Fibroblast of skin of scalp (primary cell): ENCODE measurements at regions not wholly inside any gene's neighbourhood (a gene's known extent, or its start where the extent isn't known, plus 50 kb on each side); places are given as distances from the start of the nearest gene placed in this dataset.
"Not testable (repeated sequence)": the region's sequence is repeated elsewhere in the genome, so short reads cannot be mapped to it uniquely, and the experiment has no call there.

Experiments used
- DNase-seq: peaks from one replicate; pipeline ENCODE4 v3.0.0-alpha.2; 2013

DNA sequence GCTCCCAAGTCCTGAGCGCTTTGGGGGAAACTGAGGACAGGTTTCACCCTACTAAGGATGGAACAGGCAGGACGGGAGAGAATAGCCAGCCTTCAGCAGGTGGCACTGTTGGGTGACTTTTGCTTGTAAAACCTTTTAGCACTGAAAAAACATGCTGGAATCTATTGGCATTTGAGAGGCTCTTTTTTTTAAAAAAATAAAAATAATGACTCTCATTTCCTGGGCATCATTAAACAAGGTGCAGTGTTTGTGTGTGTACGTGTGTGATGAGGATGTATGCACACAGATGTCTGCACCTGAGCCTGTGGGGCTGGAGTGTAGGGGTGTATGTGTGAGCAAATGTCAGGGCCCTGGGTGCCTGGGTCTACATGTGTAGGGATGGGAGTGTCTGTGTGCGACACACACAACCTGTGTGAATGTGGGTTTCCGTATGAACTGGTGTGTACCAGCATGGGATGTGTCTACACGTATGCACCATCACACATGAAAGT is 177.9 kb downstream of the RPS24 start:
- peak; percentile 66 for DNase-seq

DNA sequence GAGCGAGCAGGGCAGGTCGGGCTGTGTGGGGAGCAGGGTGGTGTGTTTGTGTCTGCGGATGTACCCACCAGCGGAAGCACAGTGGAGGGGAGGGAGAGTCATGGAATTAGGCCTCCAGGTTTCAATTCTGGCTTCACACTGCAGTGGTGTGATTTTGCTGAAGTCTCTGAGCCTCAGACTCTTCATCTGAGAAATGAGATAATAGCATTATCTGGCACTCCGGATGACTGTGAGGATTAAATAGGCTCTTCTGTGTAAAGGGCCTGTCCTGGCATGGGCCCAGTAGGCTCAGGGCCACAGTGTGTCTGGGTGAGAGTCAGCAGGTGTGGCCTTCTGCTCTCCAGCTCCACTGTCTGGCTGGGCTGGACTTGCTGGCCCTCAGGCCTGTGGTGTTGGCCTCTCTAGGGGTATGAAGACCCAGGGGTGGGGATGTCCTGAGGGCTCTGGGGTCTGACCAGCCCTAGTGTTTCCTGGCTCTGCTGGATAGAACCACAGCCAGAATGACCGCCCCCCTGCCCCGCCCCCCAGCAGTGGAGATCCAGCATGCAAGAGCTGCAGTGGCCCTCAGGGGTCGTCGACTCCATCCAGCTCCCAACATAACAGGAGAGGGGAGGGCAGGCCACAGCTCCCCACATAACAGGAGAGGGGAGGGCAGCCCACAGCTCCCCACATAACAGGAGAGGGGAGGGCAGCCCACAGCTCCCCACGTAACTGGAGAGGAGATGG is 178.6 kb downstream of the RPS24 start:
- no peak for DNase-seq

DNA sequence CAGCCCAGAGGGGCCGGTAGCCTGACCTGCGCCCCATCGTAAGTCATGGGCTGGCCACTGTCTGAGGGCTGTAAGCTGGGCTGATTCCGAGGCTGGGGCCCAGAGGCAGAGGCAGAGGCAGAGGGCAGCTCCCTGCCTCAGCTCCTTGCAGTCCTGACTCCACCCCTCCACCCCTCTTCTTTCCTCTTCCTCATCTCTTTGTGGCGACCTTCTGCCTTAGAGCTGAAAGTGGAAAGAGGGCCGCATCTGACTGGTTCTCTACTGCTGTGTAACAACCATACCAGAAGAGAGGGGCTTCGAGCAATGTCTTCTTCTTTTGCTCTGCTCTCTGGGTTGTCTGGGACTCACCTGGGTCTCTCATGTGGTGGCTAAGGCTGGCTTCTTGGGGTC is 179.1 kb downstream of the RPS24 start:
- DNase-seq, result no peak

DNA sequence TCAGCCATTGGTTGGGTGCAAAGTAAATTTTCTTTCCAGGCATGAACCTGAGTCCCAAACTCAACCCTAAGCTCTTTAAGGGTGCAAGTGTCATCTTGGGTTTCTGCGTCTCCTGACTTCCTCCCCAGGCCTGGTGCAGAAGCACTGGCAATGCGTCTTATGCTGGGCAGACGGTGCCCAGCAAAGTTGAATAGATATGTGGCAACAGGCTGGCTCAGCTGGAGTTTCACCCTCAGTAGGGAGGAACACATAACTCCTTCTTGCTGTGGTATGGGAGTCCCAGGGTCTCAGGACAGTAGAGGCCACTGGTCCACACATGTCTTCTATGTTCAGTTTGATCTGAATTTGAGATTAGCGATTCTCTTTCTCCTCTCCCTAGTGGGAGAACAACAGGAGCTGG is 181.3 kb downstream of the RPS24 start:
- no peak for DNase-seq

DNA sequence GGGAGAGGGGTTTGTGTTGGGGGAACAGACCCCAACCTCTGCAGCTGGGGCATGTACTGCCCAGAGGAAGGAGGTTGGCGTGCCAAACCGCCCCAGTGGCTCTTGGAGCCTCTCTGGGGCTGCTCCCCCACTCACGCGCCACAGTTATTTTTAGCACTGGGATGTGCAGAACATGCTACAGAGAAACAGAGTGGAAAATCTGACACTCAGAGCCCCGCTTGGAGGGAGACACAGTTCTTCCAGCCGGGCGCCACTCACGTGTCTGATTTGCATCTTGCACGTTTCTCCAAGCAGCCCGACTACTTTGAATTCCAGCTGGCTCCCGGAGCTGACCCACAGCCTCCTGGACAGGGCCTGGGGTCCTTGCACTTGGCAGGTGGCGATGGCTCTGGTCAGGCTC is 182.0 kb downstream of the RPS24 start:
- DNase-seq, result peak; percentile 92

DNA sequence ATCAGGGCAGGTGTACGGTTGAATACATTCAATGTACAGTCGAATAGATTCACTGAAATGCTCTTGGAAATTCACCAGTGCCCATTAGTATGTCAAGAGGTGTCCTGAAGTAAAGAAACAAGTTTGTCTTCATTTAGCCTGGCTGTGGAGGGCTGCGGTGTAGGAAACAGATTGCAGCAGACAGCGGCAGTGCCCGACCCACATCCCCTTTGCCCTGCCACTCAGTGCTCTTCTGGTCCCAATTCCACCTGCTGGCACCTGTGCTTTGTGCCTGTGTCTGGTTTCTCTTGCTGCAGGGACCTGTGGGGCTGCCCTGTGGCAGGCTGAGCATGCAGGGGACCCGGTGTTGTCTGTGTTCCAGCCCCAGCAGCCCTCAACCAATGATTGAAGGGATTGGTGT is 183.7 kb downstream of the RPS24 start:
- DNase-seq, result no peak

DNA sequence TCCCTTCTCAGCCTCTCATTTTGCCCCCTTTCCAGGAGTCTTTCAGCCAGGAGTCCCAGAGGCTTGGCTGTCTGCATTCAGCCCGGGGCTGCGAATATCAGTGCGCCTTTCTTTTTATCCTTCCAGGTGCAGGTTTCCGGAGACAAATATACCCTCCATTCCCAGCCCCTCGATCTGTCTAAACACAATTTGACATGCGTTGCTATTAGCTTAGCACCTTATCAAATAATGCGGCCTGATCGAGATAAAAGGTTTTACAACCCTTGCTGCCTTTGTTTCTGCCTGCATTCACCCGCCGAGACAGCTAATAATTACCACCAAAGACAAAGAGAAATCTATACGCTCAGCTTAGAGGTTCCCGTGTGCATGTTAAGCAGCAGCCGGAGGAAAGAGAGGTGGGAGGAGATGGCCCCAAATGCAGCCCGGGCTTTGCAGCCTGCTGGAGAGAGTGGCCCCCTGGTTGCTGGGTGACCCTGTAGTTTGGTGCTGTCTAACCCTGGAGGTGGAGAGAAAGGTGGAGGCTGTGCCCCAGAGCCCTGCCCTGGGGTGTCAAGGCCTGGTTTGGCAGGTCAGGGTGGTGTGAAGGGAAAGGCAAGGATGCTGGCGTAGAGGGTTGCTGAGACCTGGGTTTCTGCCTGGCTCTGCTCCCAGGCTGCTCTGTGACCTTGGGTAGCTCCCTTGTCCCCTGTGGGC is 185.3 kb downstream of the RPS24 start:
- DNase-seq, result no peak

DNA sequence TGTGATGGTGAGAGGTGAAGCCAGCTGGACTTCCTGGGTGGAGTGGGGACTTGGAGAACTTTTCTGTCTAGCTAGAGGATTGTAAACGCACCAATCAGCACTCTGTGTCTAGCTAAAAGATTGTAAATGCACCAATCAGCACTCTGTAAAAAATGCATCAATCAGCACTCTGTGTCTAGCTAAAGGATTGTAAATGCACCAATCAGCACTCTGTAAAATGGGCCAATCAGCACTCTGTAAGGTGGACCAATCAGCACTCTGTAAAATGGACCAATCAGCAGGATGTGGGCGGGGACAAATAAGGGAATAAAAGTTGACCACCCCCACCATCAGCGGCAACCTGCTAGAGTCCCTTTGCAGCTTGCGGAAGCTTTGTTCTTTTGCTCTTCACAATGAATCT is 185.9 kb downstream of the RPS24 start:
- DNase-seq, result not testable (repeated sequence)

DNA sequence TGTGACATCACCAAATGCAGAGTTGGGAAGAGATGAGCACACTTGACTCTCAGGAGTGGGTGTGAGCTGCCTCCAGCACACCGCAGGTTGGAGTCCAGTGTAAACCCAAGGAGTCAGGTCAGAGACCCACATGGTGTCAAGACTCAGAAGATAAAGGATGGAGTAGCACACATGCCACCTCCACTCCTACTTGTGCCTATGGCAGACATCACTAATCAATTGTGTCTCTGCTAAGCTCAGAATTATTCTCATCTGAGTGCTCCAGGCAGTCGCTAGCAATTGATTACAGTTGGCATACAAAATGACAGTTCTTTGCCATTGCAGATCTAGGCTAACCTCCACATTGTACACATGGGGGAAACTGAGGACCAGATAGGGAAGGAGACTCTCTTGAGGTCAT is 187.1 kb downstream of the RPS24 start:
- no peak for DNase-seq

DNA sequence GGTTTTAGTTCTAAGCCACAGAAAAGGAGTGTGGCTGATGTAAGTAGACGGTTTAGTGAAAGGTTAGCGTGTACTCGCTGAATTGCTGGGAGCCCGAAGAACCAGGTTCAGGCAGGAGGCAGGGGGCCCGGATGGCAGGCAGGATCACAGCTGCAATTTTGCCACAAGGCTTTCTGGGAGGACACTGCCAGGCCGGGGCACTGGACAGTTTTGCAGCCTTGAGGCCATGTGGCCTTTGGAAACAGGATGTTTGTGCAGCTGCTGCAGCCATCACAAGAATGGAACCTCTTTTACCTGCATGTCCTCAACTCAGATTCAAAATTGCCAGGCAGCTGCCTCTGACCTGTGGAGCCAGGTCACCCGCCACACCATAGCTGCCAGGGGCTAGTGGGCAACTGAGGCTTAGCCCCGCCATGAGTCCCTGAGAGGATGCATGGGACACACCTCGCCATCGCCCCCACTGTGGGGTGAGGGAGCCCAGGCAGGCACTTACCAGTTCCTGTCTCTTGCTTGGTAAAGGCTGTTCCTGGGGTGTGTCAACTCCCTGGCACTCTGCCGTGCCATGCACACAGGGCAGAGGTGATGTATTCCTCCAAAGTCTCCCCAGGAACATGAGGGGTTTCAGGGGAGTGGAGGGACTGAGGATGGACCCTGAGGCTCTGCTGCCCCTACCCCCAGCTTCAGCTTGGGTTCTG is 188.6 kb downstream of the RPS24 start:
- no peak for DNase-seq

DNA sequence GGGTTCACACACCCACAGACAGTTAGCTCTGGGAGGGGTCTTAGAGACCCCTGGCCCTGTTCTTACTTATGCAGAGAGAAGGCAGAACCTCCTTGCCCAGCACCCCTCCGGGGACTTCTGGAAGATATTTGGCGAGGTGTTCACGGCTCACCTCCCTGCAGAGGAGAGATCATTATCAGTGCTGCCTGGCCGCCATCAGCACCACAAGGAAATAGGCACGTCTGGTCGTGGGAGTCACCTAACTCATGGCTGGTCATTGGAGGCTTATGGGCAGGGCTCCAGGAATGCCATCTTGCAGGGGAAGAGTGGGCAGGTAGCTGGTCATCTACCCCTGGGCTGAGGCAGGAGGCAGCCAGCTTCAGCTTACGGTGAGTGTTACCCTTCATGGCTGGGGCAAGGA is 189.4 kb downstream of the RPS24 start:
- DNase-seq, result no peak

DNA sequence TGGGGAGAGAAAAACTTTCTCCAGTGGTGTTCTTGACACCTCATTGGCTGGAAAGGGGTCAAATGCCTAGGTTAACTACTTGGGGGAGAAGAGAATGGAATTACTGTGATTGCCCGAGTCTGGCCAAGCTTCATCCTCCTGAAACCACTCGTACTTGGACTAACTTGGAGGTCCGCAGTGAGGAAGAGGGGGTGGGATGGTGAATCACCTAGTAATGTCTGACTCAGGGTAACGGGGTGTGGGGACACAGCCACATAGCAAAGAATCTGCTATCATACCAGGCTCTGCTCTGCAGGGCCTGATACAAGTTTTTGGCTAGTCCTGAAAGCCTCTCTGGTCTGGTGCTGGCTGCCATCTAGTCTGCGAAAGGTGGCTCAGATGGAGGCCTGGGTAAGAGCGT is 190.9 kb downstream of the RPS24 start:
- DNase-seq, result peak; percentile 69

DNA sequence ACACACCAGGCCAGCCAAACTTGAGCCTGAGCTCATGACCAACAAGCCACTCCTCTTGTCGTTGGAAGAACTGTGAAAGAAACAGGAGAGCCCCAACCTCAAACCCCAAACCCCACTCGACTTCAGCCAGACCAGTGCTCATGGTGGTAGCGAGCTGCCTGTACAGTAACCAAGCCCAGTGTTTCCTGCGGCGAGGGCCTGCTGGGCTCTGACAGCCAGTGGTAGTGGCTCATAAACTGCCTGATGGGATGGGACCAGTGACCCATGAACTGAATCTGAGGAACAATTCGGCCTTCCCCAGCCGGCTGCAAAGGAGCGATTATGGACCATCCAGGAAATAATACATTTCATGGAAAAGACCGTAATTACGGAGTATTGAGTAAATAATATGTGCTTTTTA is 191.9 kb downstream of the RPS24 start:
- no peak for DNase-seq

DNA sequence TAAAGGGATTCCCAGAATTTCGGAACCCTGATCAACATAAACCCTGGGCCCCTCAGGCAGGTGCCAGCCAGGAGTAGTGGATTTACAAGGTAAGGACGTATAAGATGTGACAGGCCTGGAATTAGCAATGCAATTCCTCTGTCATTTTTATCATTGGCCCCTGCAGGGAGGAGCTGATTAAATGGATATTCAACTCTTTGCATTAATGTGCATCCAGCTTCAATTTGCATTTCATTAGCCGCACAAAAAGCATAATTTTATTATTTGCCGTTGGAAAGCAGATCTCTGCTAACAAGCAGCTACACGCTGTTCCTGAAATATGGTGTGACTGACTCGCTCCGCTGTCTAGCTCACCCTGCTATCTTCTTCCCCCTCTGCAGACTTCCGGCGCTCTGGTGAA is 195.8 kb downstream of the RPS24 start:
- DNase-seq, result no peak

DNA sequence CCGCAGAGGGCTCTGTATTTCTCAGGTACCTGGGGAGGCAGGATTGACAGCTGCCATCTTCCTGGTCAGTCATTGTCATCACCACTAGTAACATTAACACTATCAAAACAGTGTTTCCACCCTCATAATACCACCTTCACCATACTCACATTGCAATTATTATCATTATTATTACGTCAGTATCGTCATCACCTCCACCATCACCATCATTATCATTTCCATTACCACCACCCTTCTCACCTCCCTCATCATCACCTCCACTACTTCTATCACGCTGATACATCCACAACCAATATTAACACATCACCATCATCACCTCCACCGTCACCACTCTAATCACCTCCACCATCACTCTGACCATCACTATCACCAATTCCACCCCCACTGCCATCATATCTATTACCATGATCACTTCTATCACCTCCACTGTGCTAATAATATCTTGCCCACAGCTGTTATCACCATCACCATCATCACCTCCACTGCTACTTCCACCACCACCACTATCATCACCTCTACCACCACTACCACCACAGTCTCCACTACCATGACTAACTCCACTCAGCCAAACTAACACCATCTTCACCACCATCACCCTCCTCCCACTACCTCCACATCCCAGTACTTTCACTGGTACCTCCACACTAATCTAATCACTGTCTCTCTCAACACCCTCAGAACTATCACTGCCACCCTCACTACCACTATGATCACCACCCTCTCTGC is 196.4 kb downstream of the RPS24 start:
- no peak for DNase-seq

DNA sequence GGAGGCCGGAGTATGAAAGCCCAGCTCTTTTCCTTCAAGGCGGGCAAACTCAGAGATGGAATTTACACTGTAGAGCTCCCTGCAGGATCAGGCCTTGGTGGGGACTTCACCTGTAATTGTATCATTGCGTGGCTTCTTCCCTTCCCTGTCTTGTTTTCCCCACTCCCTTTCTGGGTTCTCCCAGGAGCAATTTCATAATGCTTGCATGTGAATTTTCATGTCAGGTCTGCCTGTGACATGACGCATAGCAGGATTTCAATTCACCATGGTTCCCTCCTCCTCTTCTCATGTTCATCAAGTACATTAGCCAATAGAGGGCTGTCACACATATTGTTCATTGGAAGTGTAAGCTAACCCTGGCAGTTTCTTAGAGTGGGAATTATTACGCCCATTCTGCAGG is 197.7 kb downstream of the RPS24 start:
- DNase-seq, result no peak

DNA sequence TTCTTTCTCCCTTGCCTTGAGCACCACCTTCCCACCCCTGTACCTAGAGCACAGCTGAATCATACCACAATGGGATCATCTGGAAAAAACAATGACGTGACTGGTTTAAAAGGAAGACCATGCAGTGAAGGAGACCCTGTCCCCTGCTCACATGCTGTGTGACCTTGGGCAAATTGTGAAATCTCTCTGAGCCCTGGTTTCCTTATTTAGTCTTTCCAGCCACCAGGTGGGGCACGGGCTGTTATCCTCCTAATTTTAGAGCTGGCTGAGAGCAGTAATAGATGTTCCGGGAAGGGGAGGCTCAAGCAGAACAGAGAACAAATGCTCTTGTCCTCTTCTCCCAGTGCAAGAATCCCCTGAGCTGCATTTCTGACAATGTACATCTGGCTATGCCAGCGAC is 198.3 kb downstream of the RPS24 start:
- peak; percentile 36 for DNase-seq

DNA sequence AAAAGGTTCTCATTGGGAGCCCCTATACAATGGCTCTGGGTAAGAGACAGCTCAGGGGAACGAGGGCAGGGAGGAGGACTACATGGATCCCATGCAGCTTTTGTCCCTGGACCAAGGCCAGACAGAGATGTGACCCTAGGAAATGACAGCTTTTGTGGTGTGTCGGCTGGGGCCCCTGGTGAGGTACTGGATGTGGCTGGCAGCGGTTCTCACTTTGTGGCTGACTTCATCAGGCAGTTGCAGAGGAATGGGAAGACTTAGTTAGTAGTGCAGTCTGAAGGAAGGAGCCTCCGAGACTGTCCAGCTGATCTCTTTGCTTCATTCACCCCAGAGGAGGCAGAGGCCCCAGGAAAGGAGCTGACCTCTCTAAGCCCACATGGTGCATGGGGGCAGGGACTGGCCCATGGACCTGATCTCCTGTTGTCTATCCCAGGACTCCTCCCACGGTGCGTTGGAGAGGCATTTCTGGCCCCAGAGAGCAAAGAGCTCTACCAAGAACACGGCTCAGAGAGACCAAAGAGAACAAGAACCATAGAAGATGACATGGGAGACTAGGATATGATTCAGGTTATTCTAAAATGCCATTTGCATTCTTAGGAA is 202.9 kb downstream of the RPS24 start:
- no peak for DNase-seq

DNA sequence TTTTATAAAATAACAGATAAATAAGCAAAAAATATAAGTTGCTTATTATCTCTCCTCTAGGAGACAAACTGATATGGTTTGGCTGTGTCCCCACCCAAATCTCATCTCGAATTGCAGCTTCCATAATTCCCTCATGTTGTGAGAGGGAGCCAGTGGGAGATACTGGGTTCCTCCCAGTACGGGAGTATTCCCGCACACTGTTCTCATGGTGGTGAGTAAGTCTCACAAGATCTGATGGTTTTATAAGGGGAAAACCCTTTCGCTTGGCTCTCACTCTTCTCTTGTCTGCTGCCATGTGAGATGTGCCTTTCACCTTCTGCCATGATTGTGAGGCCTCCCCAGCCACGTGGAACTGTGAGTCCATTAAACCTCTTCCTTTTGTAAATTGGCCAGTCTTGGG is 204.3 kb downstream of the RPS24 start:
- DNase-seq, result not testable (repeated sequence)

DNA sequence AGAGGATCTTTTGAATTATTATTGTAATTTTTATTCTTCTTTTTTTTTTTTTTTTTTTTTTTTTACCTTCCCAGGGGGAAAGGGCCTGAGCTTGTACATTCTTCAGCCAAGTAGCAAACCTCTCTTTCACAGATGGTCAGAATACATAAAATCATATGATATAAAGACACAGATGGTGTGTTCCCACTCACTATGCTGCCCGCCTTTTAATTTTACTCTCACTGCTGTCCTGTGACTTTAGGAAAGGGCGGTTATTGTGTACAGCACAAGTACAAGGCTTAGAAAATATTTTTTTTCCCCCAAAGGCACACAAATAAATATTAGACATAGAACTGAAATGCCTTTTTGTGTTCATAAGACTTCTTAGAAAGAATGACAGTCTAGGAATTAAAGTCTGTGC is 213.6 kb downstream of the RPS24 start:
- DNase-seq, result no peak

DNA sequence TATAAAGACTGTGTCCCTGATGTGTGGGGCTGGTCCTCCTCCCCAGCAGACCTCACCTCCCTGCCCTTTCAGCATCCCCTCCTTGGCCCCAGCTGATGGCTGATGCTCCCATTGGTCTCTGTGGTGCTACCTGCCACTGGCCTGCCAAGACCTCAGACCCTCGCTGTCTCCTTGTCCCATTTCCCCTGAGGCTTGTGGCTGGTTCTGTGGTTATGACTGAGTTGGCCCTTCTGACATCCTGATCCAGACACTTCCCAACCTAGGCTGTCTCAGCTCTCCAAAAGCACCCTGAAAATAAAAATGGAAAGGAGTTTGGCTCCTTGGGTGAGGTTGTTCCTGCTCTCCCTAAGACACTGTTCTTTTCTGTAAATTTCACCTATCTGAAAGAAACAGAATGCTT is 214.2 kb downstream of the RPS24 start:
- peak; percentile 25 for DNase-seq

DNA sequence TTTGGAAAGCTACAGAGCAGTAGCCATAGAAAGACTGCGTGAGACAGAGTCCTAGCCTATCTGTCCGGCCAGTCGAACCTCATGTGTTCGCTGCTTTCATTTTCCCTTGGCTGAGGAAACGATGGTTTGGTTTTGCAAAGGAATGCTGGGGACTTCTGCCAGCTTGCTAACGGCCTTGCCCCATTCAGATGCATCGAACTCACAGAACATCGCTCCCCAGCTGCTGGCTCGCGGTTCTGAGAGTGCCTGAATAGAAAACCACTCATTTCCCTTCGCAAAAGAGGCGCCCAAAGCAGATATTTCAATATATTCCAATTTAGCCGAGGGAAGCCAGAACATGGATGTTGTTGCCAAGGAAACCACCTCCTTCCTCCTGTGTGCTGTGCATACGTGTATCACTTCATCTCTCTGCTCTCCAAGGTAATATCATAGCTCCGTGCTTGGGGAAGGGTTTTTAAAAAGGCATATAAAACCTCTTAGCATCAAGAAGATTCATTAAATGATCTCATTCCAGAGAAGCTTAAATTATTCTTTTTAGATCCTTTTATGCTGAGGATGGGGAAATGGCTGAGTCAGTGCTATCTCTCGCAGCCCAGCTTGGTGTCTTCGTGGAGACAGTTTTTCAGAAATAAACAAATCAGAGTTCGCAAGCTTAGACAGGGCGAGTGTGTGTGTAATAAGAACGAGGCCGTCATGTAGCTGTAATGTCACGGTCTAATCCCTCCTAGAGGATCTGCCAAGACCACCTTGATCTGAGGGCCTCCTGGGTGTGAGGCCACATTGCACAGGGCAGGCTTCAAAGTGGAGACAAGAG is 215.2 kb downstream of the RPS24 start:
- peak; percentile 77 for DNase-seq
